PC-9 (cell line): ENCODE measurements at regions not wholly inside any gene's neighbourhood (a gene's known extent, or its start where the extent isn't known, plus 50 kb on each side); places are given as distances from the start of the nearest gene placed in this dataset.

Experiments used
- BruUV-seq: library from RNA; stranded (reverse); fragments of 400-500 nt; replicated peaks from 2 replicates; lab custom pipeline; 2021; lab: Mats Ljungman, UMichigan
- CTCF ChIA-PET: fragments of 300-600 bp; sonication (Branson Sonifier 250); formaldehyde crosslinking; loops from one replicate; lab custom pipeline; 2022; ENCODE audit warnings: antibody characterized with exemption; lab: Charles Lee
- POLR2A ChIA-PET: fragments of 300-600 bp; sonication (Branson Sonifier 250); formaldehyde crosslinking; loops from one replicate; lab custom pipeline; 2022; ENCODE audit warnings: antibody characterized with exemption; ENCODE audit not compliant: unreplicated experiment; lab: Charles Lee
- DNase-seq, 2 experiments: peaks; one replicate each; pipeline versions ENCODE4 v3.0.0 to v3.0.0-alpha.2; 2015 to 2022; ENCODE audit warnings: mixed read lengths in 1 of 2
- H2AFZ ChIP-seq: fragments of 200-600 bp; sonication (generic); 2 replicates; pipeline ENCODE4 v1.8.1; 2017; ENCODE audit warnings: antibody characterized with exemption
- H3F3A ChIP-seq: fragments of 200-600 bp; sonication (generic); 2 replicates; pipeline ENCODE4 v1.8.1; 2017; ENCODE audit warnings: antibody characterized with exemption, mild to moderate bottlenecking, low read depth; ENCODE audit not compliant: insufficient read depth
- H3K27ac ChIP-seq: fragments of 200-600 bp; sonication (generic); 2 replicates; pipeline ENCODE4 v1.6.1; 2016; ENCODE audit warnings: mixed run types
- H3K27me3 ChIP-seq: fragments of 200-600 bp; sonication (generic); 2 replicates; pipeline ENCODE4 v1.6.1; 2016; ENCODE audit warnings: low read depth, mixed run types; ENCODE audit not compliant: insufficient read depth
- H3K36me3 ChIP-seq: fragments of 200-600 bp; sonication (generic); 2 replicates; pipeline ENCODE4 v1.6.1; 2016; ENCODE audit warnings: low read depth, mixed run types
- H3K4me1 ChIP-seq: fragments of 200-600 bp; sonication (generic); replicated peaks from 2 replicates; pipeline ENCODE4 v1.6.1; 2016; ENCODE audit warnings: mixed run types; ENCODE audit not compliant: insufficient read depth
- H3K4me2 ChIP-seq: fragments of 200-600 bp; sonication (generic); 2 replicates; pipeline ENCODE4 v1.6.1; 2017; ENCODE audit warnings: mixed run types
- H3K4me3 ChIP-seq: fragments of 200-600 bp; sonication (generic); 2 replicates; pipeline ENCODE4 v1.6.1; 2016; ENCODE audit warnings: mixed run types
- H3K79me2 ChIP-seq: fragments of 200-600 bp; sonication (generic); 2 replicates; pipeline ENCODE4 v1.6.1; 2017; ENCODE audit warnings: low read depth, mixed run types
- H3K9me2 ChIP-seq: fragments of 200-600 bp; sonication (generic); 2 replicates; pipeline ENCODE4 v1.8.1; 2017; ENCODE audit warnings: mild to moderate bottlenecking; ENCODE audit not compliant: insufficient read depth
- H3K9me3 ChIP-seq: fragments of 200-600 bp; sonication (generic); 2 replicates; pipeline ENCODE4 v1.8.1; 2016; ENCODE audit warnings: low read depth; ENCODE audit not compliant: insufficient read depth
- H4K20me1 ChIP-seq: fragments of 200-600 bp; sonication (generic); 2 replicates; pipeline ENCODE4 v1.8.1; 2017; ENCODE audit not compliant: insufficient read depth
- CTCF ChIP-seq: fragments of 200-600 bp; sonication (generic); conservative IDR thresholded peaks from 2 replicates; pipeline ENCODE4 v1.6.1; 2017; ENCODE audit warnings: mixed run types, antibody characterized with exemption, mild to moderate bottlenecking, moderate library complexity
- EZH2 ChIP-seq: fragments of 200-600 bp; sonication (generic); IDR thresholded peaks from 2 replicates; pipeline ENCODE4 v1.8.0; 2017; ENCODE audit warnings: antibody characterized with exemption, low read depth
- intact Hi-C: fragments of 100-400 bp; cut with micrococcal nuclease; formaldehyde crosslinking; loops from one replicate; pipeline ENCODE4 v1.10.0; 2022; ENCODE audit not compliant: unreplicated experiment

DNA sequence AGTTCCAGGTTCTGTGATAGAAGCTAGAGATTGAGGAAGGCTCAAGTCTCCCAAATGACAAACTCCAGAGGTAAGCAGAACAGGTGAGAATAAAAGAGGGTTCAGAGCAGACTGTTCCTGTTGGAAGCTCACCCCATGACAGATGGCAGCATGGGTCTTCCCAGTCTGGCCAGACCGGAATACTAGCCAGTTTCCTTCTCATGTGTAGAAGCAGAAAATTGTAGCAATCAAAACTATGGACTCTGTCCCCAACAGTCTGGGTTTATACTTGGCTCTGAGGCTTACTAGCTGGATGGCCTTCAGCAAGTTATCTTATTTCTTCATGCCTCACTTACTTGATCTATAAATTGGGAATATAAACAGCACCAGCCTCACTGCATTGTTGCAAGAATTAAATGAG lies 494.8 kb downstream of the MN1 start:
- TF ChIP-seq CTCF = no peak
- TF ChIP-seq EZH2 = no peak
- Histone ChIP-seq H3K27me3 (no peaks in the 10 kb centered on the region), H2AFZ (no peak overlapping the region), H3K4me1 (no peaks in the 10 kb centered on the region), H3K4me2 (no peak overlapping the region), H3K4me3 (no peak overlapping the region), H3K27ac (no peak overlapping the region), H4K20me1 (no peaks in the 10 kb centered on the region), H3K9me2 (no peaks in the 10 kb centered on the region), H3F3A (no peaks in the 10 kb centered on the region), H3K36me3 (no peaks in the 10 kb centered on the region), H3K79me2 (no peaks in the 10 kb centered on the region), H3K9me3 (no peaks in the 10 kb centered on the region)
- intact Hi-C loops = no loop called here
- no TSS peak for BruUV-seq
- CTCF ChIA-PET = no interaction called here
- POLR2A ChIA-PET = no interaction called here
- peak in 1 of 2 experiments; percentile 6 for DNase-seq

DNA sequence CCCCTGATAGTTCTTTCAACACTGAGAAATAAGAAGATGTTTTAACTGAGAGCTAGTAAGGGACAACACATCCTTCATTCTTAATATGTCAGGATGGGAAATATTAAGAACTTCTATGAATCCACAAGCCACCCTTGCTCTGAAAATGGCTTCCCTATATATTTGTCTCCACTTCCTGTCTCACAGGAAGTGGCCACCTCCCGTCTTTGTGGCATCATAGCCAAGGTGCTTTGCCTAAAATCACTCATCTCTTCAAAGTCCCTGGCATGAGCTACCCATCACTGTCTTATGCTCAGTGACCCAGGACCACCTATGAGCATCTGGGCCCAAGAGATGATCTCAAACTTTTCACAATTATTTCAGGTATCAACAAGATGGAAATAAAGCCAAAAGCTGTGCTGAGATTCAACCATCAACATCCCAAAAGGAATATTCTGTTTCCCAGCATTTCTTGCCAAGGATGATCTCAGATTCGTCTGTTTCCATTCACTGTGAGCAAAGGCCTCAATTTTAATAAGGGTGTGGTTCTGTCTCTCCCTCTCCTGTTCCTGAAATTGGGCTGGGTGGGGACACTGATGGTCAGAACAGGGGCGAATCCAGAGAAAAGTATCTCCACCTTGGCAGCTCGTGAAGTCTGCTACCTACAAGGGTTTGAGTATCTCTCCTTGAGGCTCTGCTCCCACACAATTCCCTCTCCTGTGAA lies 493.9 kb downstream of the MN1 start:
- TF ChIP-seq CTCF (no peak), EZH2 (no peak)
- Histone ChIP-seq H3K79me2 (no peaks in the 10 kb centered on the region), H2AFZ (no peak overlapping the region), H4K20me1 (no peaks in the 10 kb centered on the region), H3K27me3 (no peaks in the 10 kb centered on the region), H3F3A (no peaks in the 10 kb centered on the region), H3K4me1 (no peaks in the 10 kb centered on the region), H3K9me2 (no peaks in the 10 kb centered on the region), H3K9me3 (no peaks in the 10 kb centered on the region), H3K27ac (no peak overlapping the region), H3K4me2 (no peak overlapping the region), H3K36me3 (no peaks in the 10 kb centered on the region), H3K4me3 (no peak overlapping the region)
- DNase-seq = peak in 1 of 2 experiments; percentile 5
- CTCF ChIA-PET = no interaction called here
- intact Hi-C loops = no loop called here
- POLR2A ChIA-PET = no interaction called here
- no TSS peak for BruUV-seq

DNA sequence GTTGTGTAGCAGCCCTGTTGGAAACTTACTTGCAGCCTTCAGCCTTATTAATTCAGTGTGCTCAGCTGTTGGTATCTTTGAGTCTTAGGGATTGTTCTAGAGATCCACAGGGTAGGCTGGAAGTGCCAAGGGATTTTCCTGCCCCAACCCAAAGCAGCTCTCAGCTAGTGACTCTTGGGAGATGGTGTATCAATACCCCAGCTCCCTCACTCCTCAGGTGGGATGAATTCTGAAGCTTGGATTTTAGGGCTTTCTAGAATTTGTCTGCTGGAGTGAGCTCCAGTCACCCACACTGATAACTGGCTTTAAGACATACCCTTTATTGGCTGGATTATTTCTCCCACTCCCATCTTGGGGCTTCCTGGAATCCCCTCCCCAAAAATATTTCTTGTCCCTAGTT lies 493.0 kb downstream of the MN1 start:
- peak in 1 of 2 experiments; percentile 16 for DNase-seq
- Histone ChIP-seq H3K27me3 (no peaks in the 10 kb centered on the region), H3K36me3 (no peaks in the 10 kb centered on the region), H3F3A (no peaks in the 10 kb centered on the region), H3K4me2 (no peak overlapping the region), H3K9me2 (no peaks in the 10 kb centered on the region), H3K9me3 (no peaks in the 10 kb centered on the region), H2AFZ (no peak overlapping the region), H3K27ac (no peak overlapping the region), H3K4me1 (no peaks in the 10 kb centered on the region), H3K4me3 (no peak overlapping the region), H4K20me1 (no peaks in the 10 kb centered on the region), H3K79me2 (no peaks in the 10 kb centered on the region)
- ChIA-PET POLR2A (no interaction called here), CTCF (no interaction called here)
- no peak for TF ChIP-seq EZH2
- TF ChIP-seq CTCF = no peak
- BruUV-seq = no TSS peak
- intact Hi-C loops = no loop called here
